Esophagus squamous epithelium (tissue), 4 donors: ENCODE measurements at regions not wholly inside any gene's neighbourhood (a gene's known extent, or its start where the extent isn't known, plus 50 kb on each side); places are given as distances from the start of the nearest gene placed in this dataset.
"Not testable (repeated sequence)": the region's sequence is repeated elsewhere in the genome, so short reads cannot be mapped to it uniquely, and the experiment has no call there.

ENCODE experiments used
- CTCF ChIP-seq, 6 experiments: fragments of 450-650 bp in 4 of 6; fragments of 200-600 bp in 2 of 6; sonication (generic) in 2 of 6; IDR thresholded peaks; one replicate each; pipeline ENCODE4 v1.5.1; 2016 to 2019; ENCODE audit warnings: antibody characterized with exemption in 6 of 6, mild to moderate bottlenecking in 4 of 6, moderate library complexity in 4 of 6
- POLR2A ChIP-seq, 4 donors: fragments of 450-650 bp; IDR thresholded peaks; one replicate each; pipeline ENCODE4 v1.6.1; 2017; ENCODE audit warnings: antibody characterized with exemption in 4 of 4, mild to moderate bottlenecking in 4 of 4, moderate library complexity in 3 of 4

- not testable (repeated sequence) for TF ChIP-seq POLR2A, CTCF (IDR thresholded peaks at IDR 0.05)
These were observed 68.5 kb upstream of the MAN1A1 start for GRCh38 chr6:119418084-119418483.
